ENCODE measurements at regions not wholly inside any gene's neighbourhood (a gene's known extent, or its start where the extent isn't known, plus 50 kb on each side); places are given as distances from the start of the nearest gene placed in this dataset.

DNA sequence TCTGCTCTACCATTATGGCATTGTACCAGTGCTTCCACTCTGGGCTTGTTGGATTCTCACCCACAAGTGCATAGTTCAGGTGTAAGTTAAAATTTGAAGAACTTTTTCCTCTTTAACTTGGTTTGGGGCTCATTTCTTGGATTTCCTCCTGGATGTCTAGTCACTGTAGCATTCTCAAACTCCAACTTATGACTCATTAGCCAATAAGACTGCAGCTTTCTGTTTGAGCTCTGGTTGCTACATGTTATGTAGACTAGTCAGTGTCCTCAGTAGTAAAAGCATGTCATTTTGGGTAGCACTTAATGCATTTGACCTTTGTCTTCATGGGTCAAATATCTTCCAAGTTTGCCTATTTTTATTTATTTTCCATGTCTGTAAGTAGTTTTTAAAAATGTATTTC, 790.8 kb downstream of the BRINP1 start:
- DNase-seq (ENCODE audit: low read depth) = no peak

DNA sequence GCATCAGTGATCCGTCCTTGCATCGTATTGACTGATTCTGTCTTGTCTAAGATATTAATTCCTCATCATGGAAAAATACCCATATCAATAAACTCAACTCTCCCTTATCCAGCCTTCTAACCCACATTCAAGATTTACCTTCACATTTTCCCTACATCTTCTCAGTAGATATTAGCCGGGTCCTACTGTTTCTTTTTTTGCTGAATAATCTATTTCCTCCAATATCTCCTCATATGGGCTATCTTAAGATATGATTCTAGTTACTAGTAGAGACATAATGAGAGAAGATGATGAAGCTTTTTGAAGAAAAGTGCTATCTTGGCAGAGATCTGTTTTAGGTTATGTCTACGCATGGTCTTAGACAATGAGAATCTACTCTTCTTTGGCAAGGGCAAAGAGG, 785.8 kb downstream of the BRINP1 start:
- DNase-seq (ENCODE audit: low read depth) = no peak

DNA sequence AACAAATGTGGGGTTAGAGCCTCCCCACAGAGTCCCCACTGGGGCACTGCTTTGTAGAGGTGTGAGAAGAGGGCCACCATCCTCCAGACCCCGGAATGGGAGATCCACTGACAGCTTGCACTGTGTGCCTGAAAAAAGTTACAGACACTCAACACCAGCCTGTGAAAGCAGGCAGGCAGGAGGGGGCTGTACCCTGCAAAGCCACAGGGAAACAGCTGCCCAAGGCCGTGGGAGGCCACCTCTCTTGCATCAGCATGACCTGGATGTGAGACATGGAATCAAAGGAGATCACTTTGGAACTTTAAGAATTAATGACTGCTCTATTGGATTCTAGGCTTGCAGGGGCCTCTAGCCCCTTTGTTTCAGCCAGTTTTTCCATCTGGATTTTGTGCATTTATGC, 782.3 kb downstream of the BRINP1 start:
- DNase-seq (ENCODE audit: low read depth) = no peak

DNA sequence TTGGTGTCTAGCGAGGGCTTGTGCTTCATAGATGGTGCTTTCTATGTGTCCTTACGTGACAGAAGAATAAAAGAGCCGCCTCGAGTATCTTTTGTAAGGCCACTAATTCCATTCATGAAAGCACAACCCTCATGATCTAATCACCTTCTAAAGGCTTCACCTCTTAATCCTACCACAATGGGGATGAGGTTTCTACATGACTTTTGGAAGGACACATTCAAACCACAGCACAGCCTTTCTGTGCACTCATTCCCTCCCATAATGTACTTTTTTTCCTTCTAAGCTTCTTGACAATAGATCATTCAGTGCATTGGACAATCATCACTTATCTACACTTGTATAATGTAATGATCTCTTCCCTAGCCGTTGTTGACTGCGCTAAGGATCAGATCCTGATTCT, 774.8 kb downstream of the BRINP1 start:
- DNase-seq (ENCODE audit: low read depth) = no peak

DNA sequence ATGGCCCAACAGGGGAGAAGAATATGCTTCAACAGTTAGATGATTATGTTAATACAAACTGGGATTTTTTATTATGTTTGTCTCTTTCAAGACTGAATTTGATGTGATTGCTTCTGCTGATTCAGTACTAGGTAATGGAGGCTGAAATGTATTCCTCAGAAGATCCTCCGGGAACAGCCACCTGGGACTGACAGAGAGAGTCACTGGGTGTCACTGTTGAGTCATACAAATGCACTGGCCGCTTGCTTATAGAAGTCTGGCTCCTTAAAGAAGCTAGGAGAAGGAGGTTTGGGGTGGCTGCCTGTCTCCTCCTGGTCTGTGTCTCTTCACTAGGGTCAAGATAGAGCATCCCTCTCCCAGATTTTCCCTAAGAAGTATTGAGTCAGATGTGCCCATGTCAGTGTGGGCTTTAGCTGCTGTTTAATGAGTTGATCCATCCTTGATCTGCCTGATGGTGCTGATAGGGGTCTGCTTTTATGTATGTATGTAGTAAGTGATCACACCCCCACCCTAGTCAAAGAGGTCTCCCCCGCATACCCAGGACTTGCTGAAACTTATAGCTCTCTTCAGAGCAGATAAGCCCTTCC, 773.4 kb downstream of the BRINP1 start:
- DNase-seq (ENCODE audit: low read depth) = no peak

DNA sequence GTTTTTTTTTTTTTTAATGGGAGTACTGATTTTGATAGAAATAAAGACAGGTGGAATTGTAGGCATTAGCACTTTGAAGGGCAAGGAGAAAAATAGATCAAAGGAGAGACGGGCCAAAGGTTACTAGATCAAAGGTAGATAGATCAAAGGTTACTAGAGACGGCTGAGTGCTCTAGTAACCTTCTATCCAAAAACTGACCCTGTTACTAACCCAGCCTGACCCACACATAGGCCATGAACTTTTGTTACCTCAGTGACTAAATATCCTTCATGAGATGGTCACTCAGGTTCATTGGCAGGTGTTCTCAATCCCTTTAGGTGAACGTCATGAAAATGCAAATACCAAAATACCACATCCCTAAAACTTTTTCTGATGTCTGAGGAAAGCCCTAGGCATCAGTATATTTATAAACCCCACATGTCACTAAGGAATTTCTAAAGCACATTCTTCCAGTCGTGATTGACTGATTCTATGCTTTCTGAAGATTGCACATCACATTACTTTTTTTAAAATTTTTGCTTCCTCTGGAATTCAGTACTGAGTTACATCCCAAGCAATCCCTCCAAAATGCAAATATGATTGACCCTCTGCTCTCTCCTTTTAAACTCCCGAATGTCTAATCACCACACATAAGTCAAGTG, 772.7 kb downstream of the BRINP1 start:
- DNase-seq (ENCODE audit: low read depth) = no peak

DNA sequence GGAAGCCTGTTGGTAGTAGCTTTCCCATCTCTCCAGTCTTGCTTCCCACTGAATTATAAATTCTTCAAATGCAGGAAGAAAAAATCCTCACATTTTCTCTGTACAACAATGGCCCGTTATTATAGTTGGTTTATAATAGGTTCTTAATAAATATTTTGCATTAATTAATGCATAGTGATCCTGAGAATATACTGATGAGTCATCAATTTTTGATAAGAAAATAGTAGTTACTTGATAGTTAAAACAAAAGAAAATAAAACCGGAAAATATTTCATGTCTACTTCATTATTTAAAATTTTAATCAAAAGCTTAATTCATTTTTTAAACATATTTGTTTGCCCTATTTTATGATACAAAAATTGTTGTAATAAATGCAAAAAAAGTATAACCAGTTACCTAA, 762.6 kb downstream of the BRINP1 start:
- no peak for DNase-seq (ENCODE audit: low read depth)

DNA sequence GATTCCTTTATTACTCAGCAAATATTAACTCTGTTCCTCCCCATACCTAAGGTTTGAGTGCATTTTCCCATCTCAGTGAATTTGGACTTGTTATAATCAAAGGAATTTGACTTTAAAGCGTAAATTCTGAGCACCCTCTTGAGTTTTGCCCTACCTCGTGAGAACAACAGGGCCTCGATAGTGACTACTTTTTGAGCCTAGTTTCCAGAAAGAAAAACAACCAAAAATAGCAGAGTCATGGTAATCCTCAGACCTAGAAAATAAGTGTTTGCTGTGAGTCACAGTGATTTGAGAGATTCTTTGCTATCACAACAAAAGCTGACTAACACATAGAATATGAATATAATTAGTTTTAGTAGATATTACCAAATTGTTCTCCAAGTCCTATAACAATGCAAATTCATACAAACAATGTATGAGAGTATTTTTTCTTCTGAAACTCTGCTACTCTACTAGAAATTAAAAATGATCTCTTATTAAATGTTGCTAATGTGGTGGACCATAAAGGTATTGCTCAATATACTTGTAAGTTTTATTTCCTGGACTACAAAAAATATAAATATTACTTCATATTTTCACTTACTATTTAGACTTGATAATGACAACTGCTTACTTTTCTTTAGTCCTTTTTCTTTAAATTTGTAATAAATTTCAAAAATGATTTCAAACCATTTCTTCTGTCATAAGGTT, 759.7 kb downstream of the BRINP1 start:
- DNase-seq (ENCODE audit: low read depth) = no peak

DNA sequence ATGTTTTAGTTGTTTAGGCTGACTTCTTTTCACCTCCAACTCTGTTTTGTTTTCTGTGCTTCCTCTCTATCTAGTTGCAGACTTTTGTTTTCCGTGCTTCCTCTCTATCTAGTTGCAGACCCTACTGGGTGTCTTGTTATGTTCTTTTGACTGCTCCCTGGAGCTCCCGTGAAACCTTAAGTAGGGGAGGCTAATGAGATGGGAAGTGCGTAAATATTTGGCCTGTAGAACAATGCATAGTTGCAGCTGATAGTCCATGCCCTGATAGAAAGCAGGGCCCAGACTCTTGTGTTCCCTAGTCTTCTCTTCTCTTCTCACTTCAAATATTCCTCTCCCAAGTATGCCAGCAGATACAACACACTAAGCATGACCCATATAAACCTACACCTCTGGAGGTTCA, 757.0 kb downstream of the BRINP1 start:
- no peak for DNase-seq (ENCODE audit: low read depth)

DNA sequence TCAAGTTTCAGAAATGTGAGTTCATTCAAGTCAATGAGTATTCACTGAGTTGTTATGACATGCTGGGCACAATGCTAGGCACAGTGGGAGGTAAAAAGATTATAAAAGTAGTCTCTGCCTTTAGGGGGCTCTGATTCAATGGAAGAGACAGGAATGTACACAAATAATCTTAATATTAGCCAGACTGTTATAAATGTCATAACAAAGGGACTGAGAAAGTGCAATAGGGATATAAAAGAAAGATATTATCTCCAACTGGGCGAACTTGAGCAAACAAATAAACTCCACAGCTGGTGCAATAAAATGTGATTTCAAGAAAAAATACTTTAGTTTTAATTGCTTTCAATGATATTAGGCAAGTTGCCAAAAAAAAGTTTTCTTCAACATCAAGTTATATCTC, 755.2 kb downstream of the BRINP1 start:
- DNase-seq (ENCODE audit: low read depth) = no peak

DNA sequence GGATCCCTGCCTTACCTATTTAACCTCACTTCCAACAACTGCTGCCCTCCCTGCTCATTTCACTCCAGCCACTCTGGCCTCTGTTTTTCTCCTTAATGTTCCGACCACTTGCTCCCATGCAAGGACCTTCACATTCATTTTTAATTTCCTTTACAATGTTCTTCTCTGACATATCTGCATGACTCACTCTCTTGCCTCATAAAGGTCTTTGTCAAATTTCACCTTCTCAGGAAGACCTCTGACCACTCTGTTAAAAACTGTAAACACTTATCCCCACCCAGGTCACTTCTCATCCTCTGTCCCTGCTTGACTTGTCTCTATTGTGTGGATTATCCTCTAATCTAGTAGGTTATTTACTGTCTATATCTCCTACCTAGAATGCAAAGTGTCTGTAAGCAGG, 751.2 kb downstream of the BRINP1 start:
- DNase-seq (ENCODE audit: low read depth) = no peak

DNA sequence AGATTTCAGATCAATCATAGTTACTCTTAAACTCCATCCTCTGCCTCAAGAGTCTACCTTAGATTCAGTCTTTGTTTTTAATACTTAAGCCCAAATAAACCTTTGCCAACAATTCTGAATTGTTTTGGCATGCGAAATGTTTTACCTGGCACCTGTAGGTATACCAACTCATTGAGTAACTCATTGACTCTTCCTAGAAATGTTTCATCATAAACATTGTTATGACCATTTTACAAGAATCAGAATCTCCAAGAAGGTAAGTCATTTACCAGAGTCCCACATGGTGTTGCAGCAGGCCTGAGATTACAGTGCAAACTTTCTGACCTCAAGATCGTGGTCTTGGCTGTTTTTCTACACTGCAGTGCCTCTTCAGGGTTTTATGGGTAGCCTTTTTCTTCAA, 750.4 kb downstream of the BRINP1 start:
- no peak for DNase-seq (ENCODE audit: low read depth)

DNA sequence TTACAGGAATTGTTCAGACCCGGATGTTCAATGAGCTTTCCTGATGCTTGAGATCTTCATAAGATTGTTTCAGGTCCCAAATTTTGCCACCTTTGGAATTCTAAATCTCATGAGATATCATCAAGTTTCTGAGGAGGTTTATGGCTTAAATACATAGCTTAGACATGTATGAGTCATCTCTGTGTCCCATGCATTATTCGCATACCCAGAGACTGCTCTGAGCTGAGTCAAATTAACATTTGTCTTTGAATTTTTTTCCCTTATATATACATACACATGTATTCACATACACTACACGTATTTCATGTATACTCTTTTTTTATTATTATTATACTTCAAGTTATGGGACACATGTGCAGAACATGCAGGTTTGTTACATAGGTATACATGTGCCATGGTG, 744.6 kb downstream of the BRINP1 start:
- no peak for DNase-seq (ENCODE audit: low read depth)

DNA sequence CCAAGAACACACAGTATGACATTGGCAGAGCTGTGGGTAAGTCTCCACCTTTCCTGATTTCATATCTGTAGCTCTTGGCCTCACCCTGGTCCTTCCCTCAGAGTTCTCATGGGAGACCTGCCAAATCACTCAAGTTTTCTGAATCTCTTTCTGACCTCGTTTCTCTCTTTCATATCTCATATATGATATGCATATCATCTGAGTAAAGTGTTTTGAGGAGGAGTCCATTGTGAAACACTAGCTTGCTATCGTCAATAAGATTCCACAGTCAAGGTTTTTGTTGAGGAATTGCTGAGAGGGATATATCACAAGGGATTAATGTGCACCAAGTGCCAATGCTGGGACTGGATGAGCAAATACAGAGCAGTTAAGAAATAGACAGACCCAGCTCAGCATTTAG, 739.2 kb downstream of the BRINP1 start:
- DNase-seq (ENCODE audit: low read depth) = no peak

DNA sequence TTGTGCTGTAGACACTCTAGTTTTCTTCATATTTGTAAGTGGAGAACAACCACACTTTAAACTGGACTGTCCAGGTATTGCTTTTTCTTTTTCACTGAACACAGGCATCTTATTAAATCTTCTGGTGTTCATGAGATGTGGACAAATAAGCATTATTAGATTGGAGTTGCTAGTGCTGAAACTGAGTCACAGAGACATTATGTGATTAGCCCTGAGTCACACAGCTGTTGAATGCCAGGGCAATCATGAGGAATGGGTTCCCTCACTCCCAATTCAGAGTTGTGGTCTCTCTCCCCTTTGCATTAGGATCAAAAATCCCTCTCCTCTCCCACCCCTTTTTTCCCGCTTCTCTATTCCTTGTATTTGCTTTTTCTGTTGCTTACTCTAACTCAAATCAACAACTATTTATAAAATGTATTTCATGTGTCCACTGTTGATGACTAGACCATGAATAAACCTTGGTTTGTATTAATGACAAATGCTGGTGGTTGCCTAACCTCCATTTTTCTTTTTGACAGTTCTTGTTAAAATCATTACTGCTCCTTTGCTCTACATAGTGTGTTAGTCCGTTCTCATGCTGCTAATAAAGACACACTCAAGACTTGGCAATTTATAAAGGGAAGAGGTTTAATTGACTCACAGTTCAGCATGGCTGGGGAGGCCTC, 738.2 kb downstream of the BRINP1 start:
- no peak for DNase-seq (ENCODE audit: low read depth)

DNA sequence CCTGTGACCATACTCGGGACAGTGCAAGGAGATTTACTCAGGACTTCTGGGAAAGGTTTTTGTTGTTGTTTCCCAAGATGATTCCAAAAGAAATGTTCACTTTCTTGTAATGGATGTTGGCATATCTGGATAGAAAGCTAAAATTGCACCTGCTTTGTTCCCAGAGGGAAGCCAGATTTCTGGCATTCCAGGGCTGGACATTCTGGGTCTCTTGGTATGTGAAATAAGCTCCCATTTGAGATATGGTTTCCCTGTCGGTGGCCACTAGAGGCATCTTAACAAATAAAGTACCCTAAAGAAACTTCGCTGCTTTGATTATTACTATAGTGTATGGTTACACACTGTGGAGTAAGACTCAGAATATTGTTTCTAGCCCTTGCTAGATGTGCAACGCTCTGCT, 737.3 kb downstream of the BRINP1 start:
- no peak for DNase-seq (ENCODE audit: low read depth)

DNA sequence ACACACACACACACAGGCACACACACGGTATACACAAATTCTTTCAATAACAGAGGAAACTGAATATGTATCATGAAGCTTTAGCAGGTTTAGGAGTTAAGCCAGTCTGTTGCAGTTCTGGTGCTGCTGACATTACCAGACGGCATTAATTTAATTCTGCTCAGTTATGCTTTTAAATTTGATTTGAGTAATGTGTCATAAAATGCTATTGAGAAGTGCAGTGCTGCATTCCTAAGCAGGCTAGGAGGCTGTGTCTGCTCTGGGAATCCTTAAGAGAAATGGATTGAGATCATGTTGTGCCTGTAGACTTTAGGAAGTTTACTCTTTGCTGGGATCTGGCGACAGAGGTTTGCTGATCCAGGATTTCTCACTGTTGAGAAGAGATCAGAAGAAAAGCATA, 733.8 kb downstream of the BRINP1 start:
- no peak for DNase-seq (ENCODE audit: low read depth)

DNA sequence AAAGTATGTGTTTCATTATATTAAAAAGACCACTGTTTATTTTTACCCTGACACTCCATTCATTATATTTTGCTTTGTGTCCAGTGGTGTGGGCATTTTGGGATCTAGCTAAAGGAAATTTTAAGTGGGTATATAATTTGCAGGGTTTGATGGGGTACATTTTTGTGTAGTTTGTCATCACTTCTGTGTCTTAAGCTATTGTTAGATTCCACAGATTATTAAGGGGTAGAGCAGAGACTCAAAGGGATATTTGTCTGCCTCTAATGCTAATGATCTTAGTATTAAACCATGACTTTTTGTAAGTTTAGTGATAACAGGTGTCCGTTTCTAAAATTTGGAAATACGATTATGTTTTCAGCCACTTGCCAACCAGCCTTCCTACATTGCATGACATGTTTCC, 731.6 kb downstream of the BRINP1 start:
- DNase-seq (ENCODE audit: low read depth) = no peak

DNA sequence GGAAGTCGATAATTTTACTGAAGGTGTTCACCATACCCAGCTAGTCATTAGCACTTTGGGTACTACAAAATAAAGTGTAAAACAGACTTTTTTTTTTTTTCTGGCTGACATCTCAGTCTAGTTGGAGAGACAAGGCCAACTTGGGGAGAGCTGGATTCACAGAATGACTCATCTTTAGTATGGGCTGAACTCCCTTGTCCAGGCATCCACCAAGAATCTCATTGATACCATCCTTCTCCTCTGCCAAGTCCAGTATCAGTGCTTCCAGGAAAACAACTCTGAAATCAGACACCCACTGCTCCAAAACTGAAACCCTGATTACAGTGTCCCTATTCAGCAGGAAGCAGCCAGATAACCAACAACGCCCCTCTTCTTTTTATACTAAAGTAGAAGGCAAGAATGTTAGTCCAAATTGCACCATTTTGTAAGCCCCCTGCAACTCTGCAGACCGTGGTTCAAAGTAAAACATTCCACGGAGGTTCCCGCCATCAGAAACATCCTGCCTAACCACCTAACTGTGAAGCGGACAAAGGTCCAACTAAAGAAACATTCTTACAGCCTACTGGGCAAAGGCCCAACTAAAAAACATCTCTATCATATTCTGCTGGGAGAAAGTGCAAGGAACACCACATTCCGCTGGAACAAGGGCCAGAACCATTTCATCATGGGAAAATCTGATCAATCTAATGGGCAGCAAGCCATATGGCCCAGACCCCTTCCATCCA, 728.2 kb downstream of the BRINP1 start:
- no peak for DNase-seq (ENCODE audit: low read depth)

DNA sequence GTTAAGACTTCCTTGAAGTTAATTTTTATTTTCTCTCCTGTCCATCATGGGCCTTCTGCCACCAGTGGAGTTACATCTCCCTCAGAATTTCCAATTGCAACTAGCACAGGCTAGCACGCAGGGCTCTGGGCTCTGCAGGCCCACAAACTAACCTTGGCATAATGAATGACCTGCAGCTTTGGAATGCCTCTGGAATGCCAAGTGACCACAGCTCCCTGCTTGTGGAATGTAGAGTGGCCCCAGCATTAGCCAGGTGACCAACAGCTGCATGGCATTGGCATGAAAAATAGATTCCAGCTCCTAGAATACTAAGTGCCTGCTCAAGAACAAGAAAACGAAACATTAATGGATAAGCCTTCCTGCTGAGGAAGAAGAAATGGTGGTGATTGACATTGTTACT, 726.1 kb downstream of the BRINP1 start:
- no peak for DNase-seq (ENCODE audit: low read depth)

DNA sequence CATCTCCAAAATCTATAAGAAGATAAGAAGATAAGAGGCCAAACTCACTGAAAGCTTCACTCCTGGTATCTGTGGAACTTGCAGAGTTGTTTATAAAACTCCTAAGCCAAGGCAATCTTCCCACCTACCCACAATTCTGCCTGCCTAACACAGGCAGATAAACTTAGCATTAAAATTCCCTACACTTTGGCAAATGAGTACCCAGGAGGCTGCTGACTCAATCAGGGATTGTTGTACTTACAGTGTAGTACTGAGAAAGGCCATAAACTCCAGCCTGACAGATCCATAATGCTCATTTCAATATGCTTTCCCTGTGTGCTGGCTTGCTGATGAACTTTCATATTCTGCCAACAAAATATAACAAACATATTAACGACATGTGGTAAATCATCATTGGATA, 725.2 kb downstream of the BRINP1 start:
- no peak for DNase-seq (ENCODE audit: low read depth)

DNA sequence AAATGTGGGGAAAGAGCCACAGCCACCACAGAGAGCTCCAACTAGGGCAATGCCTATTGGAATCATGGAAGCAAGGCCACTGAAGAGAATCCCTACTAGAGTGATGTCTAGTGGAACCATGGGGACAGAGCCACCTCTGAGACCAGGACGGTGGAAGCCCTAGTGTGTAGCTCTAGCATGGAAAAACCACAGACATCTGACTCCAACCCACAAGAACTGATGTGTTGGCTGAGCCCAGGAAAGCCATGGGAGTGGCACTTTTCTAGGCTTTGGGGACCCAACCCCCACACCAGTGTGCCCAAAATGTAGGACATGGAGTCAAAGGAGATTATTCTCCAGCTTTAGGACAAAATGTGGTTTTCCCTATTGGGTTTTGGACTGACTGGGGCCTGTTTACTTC, 721.9 kb downstream of the BRINP1 start:
- DNase-seq (ENCODE audit: low read depth) = no peak

DNA sequence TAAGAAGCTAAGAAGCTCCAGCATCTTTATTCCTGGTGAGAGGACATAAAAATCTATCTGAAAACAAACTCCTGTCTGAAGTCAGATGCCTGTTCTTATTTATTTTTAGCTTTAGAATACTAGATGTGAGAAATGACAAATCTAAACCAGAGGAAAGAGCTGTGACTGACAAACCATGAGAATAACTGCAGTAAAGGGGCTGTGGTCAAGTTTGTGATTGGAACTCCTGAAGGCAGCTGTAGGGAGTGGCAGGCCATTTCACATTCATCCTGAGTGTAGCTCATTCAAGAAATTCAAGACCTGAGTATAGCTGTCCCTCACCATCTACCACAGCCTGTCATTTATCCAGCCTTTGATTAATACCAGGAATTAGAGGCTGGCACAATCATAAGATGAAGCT, 718.8 kb downstream of the BRINP1 start:
- no peak for DNase-seq (ENCODE audit: low read depth)

All from stimulated activated CD4-positive, alpha-beta T cell treated with anti-CD3 and anti-CD28 coated beads, Interleukin-2, amount 100 ng/mL, for 4 hours (primary cell).